Left cardiac atrium (tissue), 4 donors: ENCODE measurements at regions not wholly inside any gene's neighbourhood (a gene's known extent, or its start where the extent isn't known, plus 50 kb on each side); places are given as distances from the start of the nearest gene placed in this dataset.

Experiments used
- ATAC-seq, 2 donors: fragments of 200-7000 bp; cut with Tn5 transposase; one replicate each; pipeline ENCODE4 v1.9.1; 2020; ENCODE audit warnings: mild to moderate bottlenecking in 2 of 2, moderate library complexity in 2 of 2
- DNase-seq: peaks from one replicate; pipeline ENCODE4 v3.0.0-alpha.2; 2020
- intact Hi-C, 2 donors: fragments of 100-400 bp; cut with DNase I; formaldehyde crosslinking; loops; one replicate each; pipeline versions ENCODE4 v1.14.1 to v1.15.1; 2022 to 2023
- donor health status: DM: no; HTN: yes; CAD: no.
- donor health status: DM: no; HTN: yes; CAD: no; lungs with severe emphysema.
- donor health status: DM: yes; HTN: yes; CAD: no.
- donor health status: Dilated cardiomyopathy.

DNA sequence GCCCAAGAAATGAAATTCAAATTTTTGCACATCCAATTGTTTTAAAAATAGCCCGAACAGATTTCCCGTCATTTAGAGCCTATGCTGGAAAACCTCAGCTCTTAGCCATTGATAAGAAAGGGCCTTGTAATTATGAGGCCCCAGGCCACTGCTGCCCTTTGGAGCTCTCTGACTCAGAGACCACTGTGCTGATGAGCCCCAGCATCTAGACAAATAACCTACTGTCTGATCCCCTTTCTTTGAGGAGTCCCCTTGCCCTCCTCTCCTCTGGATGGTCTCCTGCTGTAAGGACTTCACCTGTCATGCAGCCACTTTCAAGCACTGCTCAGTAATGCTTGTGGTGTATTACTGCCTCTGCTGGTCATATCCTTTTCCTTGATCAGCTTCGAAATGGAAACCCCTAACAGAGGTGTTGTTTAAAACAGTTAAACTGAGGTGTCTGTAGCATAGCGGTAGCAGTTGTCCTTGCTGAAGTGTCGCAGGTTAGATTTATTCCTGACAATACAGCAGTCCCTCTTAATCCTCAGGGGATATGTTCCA lies 159.9 kb upstream of the SRRM4 start:
- no peak for ATAC-seq
- no peak for DNase-seq
- intact Hi-C loops = no loop called here

DNA sequence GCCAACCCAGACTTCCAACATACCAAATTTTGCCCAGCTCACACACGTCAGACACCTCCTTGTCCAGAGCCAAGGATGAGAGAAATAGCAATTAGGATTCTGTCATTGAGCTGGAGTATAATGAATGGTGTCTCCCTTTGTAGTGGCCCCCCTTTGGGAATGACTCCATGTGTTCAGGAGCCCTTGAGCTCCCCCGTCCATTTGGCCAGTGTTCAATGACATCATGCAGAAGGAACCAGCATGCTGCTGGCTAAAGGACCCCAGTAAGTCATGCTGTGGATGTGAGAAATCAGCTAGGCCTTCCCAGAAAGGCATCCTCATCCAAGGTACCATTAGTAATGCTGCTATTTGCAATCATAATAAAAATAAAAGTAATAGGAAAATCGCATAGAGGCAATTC lies 158.8 kb upstream of the SRRM4 start:
- ATAC-seq (no peak), DNase-seq (no peak)
- intact Hi-C loops = no loop called here

DNA sequence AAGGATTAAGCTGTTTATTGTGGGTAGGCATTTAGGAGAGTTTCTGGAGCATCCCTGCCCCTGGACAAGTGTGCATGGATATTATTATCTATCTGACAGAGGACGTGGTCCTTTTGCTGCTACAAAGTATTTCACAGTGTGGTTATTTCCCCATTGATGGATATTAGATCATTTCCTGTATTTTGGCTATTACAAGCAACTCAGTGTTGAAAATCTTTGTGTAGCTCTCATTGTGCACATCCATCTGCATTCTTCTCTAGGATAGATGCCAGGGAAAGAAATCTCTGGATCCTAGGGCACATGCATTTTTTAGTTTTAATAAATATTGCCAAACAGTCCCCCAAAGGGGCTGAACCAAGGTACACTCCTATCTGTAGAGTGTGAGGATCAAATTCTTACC lies 154.3 kb upstream of the SRRM4 start:
- DNase-seq (no peak), ATAC-seq (no peak)
- intact Hi-C loops = no loop called here

DNA sequence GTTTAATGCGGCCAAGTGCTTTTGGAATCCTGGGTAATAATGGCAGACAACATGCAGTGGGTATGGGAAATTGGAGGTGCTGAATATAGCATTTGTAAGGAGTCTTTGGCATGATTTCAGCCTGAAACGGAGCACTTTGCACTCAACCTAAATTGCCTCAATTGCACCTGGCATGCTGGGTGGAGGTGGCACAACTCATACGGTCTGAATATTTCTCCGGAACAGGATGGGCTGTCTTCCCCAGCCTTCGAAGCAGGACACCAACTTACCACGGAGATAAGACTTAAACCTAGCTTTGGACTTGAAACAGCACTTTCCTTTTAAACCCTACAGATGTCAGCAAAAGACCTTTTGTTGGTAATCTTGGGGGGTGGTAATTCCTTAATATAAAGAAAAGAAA lies 153.7 kb upstream of the SRRM4 start:
- intact Hi-C loops = no loop called here
- ATAC-seq (no peak), DNase-seq (no peak)

DNA sequence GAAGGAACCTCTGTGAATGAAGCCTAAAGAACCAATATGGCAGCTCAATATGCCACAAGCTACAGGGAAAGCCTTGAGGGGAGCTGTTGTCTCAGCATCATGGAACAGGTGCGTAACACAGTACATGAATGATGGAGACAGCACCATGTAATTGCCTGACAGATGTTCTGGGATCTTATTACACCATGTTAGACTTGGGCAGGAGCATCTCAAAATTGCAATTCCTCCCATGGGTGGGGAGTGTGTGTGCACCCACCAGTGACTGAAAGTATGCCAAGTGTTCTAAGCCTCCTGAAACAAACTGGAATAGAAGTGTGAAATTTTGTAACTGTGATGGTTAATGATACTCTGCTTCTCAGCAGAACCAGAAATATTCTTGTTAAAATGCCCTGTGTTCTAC lies 151.0 kb upstream of the SRRM4 start:
- ATAC-seq (no peak), DNase-seq (no peak)
- intact Hi-C loops = no loop called here

DNA sequence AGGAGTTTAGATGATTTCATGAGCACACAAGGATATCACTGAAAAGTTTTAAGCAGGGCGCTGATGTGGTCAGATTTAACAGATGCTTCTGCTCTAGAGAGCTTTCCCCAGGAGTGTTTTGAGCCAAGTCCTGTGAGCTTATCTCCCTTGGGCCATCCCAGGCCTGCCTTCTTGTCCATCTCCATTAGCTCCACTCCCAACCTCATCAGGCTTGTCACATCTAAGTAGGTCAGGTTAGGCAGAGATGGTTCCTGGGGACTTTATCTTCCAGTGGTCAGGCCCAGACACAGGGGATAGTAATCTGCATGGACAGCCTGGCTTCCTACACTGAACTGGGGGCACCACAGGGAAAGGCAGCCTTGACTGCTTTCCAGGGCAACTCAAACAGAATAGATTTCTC lies 145.4 kb upstream of the SRRM4 start:
- intact Hi-C loops = no loop called here
- ATAC-seq = no peak
- no peak for DNase-seq

DNA sequence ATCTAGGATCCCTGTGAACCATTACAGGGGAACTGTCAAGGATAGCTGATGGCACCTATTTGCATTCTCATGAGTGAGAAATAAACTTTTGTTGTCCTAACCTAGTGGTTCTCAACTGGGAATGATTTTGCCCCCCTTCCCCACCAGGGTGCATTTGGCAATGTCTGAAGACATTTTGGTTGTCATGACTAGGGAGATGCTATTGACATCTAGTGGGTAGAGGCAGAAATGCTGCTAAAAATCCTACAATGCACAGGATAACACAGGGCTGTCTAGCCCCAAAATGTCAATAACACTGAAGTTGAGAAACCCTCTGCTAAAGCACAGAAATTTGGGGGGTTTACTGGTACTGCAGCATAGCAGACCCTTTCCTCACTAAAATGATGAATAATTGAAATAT lies 140.9 kb upstream of the SRRM4 start:
- DNase-seq (no peak), ATAC-seq (no peak)
- intact Hi-C loops = no loop called here

DNA sequence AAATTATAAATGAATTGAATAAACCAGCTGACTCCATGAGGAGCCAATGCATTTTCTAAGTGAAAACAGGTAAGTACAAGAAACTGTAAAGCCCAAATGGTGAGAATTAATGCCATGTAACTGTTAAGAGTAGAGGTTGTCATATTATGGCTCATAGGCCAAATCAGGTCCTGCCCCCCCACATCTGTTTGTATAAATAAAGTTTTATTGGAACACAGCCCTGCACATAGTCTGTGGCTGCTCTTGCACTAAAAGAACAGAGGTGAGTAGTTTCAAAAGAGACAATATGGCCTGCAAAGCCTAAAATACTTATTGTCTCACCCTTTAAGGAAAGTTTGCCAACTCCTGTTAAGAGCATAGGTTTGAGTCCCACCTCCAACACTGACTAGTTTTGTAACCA lies 140.5 kb upstream of the SRRM4 start:
- ATAC-seq = no peak
- no peak for DNase-seq
- intact Hi-C loops = no loop called here

DNA sequence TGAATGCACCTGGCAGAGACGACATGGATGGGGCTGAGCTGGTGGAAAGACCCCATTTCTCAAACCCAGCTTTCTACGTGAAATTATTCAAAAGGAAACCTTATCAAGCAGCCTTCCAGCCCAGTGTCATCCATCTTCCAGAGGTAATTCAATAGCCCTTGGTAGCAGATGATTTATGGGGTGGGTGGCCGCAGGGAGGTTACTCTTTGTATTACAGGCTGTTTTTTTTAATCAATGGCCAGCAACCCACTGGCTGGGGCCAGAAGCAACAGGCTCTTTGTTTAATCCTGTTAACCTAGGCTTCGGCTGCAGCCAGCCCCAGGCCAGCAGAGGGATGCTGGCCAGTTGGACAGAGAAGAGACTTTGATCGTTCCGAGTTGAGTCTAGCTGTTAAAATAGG lies 139.8 kb upstream of the SRRM4 start:
- intact Hi-C loops = no loop called here
- DNase-seq (no peak), ATAC-seq (no peak)

DNA sequence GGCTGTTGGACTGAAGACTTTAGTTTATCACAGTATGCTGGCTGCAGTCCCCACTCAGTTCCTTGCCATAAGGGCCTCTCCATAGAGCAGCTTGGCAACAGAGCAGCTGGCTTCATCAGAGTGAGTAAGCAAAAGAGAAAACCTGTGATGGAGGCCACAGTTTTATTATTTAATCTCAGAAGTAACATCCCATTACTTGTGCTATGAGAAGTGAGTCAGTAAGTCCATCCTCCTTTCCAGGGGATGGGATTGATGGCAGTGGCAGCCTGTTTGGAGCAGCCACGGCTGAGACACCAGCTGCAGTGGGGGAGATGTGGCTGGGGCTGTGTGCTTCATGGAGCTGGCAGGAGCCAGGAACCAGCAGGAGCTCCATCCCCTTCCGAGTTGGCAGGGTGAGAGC lies 138.5 kb upstream of the SRRM4 start:
- ATAC-seq = no peak
- intact Hi-C loops = no loop called here
- no peak for DNase-seq

DNA sequence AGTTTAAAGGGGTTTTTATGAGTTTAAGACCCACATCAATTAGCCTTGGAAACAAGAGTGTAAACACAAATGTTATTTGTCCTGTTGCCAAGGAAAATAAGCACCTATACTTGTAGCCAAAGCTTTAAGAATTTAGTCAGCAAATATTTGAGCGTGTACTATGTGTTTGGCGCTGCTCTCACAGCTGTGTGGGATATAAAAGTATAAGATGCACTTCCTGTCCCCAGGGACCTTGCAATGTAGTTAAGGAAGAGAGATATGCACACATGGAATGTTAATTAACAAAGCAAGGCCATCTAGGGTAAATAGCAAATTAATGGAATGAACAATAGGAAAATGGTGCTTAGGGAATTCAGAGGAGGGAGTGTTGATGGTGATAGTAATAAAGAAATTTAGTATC lies 134.9 kb upstream of the SRRM4 start:
- ATAC-seq (no peak), DNase-seq (no peak)
- intact Hi-C loops = no loop called here

DNA sequence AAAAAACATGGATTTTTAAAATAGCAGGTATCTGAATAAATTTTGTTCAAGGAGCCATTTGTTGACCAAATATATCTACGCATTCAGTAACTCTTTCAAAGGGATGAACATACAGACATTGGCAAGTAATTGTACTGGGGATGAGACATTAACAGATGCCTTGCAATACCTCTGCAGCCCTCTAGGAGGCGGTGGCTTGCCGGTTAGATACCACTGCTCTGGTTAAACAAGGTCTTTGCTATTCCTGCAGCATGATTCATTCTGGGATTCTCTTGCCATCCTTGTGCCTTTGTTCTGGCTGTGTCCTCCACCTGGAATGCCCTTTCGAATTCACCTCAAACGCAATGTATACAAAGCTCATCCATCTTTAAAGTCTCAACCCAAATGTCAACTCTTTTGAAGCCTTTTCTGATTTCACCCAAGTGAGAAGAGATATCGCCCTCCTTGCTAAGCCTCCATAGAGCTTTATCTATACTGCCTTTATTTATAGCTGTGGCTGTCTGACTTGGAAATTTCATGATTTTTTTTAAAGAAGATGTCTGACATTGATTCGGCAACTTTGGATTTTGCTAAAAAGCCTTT lies 131.0 kb upstream of the SRRM4 start:
- DNase-seq (no peak), ATAC-seq (no peak)
- intact Hi-C loops = loop anchor here in 1 of 2 donors (10.0 kb wide), 1 partner anchor 446 kb away; no protein-coding TSS in a partner anchor

DNA sequence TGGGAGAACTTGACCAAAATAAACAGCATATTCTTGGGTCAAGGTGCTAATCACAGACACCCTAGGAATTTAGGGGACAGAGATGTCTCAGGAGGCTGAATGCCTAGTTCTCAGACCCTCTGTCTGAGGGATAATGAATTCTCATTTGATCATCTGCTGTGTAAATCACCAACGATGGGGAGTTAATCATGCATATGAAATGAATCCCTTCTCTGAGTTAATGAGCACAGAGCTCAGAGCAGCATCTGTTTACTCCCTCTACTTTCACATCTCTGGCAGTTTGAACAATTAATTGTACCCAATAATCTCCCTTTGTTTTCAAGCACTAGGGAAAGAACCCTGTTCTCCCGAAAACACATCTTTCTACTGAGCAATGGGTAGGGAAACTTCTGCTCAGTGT lies 129.4 kb upstream of the SRRM4 start:
- DNase-seq = no peak
- intact Hi-C loops = loop anchor here in 1 of 2 donors (10.0 kb wide), 1 partner anchor 447 kb away; no protein-coding TSS in a partner anchor
- no peak for ATAC-seq

DNA sequence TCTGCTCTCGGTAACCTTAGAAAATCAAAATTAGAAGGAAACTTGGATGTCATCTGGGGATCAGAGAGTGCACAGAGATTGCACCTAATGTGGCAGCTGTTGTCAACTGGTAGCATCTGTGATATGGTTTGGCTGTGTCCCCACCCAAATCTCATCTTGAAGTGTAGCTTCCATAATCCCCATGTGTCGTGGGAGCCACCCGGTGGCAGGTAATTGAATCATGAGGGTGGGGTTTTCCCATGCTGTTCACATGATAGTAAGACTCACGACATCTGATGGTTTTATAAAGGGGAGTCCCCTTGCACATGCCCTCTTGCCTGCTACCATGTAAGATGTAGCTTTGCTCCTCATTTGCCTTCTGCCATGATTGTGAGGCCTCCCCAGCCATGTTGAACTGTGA lies 127.7 kb upstream of the SRRM4 start:
- intact Hi-C loops = loop anchor here in 1 of 2 donors (10.0 kb wide), 1 partner anchor 449 kb away; no protein-coding TSS in a partner anchor
- ATAC-seq (no peak), DNase-seq (no peak)

DNA sequence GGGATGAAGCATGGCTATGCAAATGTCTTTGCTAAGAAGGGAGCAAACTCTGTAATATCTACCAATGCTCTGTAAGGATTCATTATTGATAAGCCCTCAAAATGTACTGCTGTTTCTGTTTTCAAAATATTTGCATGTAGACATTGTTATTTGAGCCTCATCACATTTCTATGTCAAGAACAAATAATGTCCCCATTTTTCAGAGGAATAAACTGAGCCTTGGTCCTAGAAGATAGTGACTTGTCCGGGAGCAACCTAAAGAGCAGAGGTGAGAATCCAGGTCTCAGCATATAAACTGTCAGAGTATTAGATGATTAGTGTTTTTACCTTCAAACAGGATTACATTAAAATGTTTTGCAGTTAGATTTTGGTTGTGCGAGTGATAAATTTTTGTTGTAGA lies 125.5 kb upstream of the SRRM4 start:
- DNase-seq = no peak
- ATAC-seq = no peak
- intact Hi-C loops = loop anchor here in 1 of 2 donors (10.0 kb wide), 1 partner anchor 451 kb away; no protein-coding TSS in a partner anchor

DNA sequence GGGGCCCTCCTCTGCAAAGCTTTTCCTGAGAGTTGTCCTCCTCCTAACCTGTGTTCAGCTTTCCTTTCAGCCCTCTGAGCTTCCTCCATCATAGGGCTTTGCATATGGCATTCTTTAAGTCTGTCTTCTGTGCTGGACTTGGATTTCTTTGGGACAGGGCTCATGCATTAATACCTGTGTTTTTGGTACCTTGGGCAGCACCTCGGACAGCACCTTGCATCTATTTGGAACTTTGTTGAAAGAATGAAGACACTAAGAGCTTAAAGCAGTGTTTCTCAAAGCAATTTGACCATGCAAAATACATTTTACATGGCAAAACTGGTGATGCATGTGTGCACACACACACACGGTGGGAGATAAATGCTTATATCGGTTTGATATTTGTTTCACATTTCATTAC lies 115.0 kb upstream of the SRRM4 start:
- intact Hi-C loops = no loop called here
- DNase-seq = no peak
- ATAC-seq = no peak

DNA sequence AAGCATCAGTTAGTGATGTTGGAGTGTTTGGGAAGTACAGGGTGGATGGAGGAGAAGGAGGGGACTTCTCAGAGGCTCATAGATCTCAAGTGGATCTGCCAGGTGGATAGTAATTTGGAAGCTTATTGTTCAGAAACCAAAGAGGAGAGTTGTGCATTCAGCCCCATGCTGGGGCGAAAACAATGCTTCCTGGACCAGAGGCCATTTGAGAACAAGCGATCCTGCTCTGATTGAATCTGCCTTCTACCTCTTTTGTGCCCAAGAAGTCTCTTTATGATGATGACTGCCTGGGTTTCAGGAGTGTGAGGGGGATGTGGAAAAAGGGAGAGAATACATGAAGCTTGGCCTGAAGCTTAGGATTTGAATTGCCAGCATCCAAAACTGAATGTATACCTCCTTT lies 110.8 kb upstream of the SRRM4 start:
- ATAC-seq = no peak
- intact Hi-C loops = no loop called here
- DNase-seq = no peak

DNA sequence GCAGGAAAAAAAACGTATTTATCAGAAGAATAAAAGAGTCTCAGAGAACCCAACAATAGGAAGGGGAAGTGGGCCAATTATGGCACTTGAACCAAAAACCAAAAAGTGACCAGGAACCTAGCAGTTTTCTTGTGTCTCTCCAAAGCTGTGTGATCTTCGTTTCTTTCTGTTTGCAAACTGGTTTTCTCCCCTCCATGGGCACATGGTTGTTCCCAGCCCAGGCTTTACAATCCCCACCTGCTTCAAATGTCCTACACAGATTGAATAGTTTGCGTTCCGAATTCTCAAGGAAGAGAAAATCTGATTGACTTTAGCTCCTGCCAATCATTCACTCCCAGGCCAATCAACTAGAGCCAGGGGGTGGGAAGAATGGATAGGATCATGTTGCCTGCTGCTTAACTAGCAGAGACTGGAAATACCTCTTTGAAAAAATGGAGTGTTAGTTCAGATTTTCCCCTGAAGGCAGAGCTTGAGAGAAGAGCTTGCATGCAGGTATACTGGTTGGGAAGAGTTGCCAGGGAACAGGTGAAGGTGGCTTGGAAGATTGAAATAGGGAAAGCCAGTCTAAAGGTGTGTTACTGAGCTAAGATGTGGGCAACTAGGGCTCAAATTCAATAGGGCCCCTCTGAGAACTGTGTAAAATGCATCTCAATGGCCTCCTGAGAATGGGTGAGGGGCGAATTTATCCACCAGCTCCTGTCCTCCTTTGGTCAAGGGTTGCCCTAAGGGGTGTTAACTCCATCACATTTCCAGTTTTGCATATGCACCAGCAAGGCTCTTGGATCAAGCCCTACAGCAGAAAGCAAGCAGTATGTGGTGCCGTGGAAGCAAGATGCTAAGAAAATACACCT lies 106.4 kb upstream of the SRRM4 start:
- intact Hi-C loops = no loop called here
- ATAC-seq (no peak), DNase-seq (no peak)

DNA sequence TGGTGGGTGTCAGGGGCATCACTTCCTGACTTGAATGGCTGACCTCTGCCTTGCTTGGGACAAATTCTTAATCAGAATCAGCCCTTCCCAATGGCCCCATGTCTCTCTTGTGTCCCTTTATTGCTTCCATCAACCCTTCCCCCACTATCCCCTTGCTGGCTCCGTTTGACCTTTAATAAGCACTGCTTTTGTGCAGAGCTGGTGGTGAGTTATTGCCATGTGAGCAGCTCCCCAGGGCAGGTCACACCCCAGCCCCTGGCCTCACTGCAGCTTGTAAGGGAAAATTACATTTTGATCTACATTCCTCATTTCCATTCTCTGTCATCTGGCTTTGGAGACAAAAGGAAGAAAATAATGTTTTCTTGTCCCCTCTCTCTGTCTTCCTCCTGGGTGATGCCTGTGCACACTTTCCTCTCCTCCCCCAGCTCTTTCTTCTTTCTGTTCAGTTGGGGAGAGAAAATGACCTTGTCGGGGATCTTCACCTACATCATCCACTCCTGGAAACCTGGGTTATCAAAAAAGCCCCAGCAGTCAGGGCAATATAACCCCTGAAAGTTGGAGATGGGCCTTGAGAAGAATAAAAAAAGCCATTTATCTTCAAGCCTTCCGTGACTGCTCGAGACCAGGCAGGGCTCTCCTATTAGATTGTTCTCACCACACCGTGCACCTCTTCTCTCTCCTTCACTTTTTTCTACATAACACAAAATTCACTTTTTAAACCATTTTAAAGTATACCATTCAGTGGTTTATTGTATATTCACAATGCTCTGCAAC lies 100.4 kb upstream of the SRRM4 start:
- intact Hi-C loops = no loop called here
- no peak for ATAC-seq

DNA sequence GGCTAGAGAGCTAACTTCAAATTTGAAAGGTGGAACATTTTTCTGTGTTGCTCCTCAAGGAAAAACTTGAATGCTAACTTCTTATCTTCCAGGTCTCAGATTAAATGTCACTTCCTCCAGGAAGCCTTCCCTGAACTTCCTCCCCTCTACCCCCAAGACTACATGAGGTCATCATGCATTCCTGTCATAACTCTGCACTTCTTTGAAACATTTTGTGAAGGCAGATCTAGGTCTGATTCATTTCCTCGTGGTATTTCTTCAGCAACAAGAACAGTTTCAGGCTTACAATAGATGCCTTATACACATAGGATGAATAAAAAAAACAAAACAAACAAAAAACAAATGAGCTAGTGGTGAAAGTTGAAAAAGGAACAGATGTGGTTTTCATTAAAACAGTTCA lies 97.1 kb upstream of the SRRM4 start:
- no peak for DNase-seq
- ATAC-seq = no peak
- intact Hi-C loops = no loop called here

More for the DNA sequence above, 100.4 kb upstream of the SRRM4 start:
- DNase-seq = no peak
